Fibroblast of peridontal ligament (primary cell): ENCODE measurements at regions not wholly inside any gene's neighbourhood (a gene's known extent, or its start where the extent isn't known, plus 50 kb on each side); places are given as distances from the start of the nearest gene placed in this dataset.

Source experiments
- DNase-seq: peaks from one replicate; pipeline ENCODE4 v3.0.0-alpha.2; 2010; ENCODE audit errors: extremely low read depth

GRCh38 chr4:30939069-30939468, 218.9 kb downstream of the PCDH7 start:
- DNase-seq = no peak

GRCh38 chr4:30939684-30940083, 219.5 kb downstream of the PCDH7 start:
- no peak for DNase-seq

- no peak for DNase-seq
Observed at GRCh38 chr4:30941641-30942040, 221.5 kb downstream of the PCDH7 start.

GRCh38 chr4:30943356-30943755, 223.2 kb downstream of the PCDH7 start:
- no peak for DNase-seq

- no peak for DNase-seq
Observed at GRCh38 chr4:30945586-30945985, 225.4 kb downstream of the PCDH7 start.

GRCh38 chr4:30946288-30946687, 226.1 kb downstream of the PCDH7 start:
- DNase-seq = no peak

GRCh38 chr4:30948653-30949052, 228.5 kb downstream of the PCDH7 start:
- DNase-seq = no peak

GRCh38 chr4:30950737-30951136, 230.6 kb downstream of the PCDH7 start:
- no peak for DNase-seq

- DNase-seq = no peak
Observed at GRCh38 chr4:30952526-30953219, 232.5 kb downstream of the PCDH7 start.

GRCh38 chr4:30953799-30954198, 233.6 kb downstream of the PCDH7 start:
- no peak for DNase-seq

GRCh38 chr4:30956916-30957315, 236.7 kb downstream of the PCDH7 start:
- no peak for DNase-seq

GRCh38 chr4:30957706-30958105, 237.5 kb downstream of the PCDH7 start:
- no peak for DNase-seq

- DNase-seq = no peak
Observed at GRCh38 chr4:30959781-30960485, 239.8 kb downstream of the PCDH7 start.

- no peak for DNase-seq
Observed at GRCh38 chr4:30962939-30963338, 242.8 kb downstream of the PCDH7 start.

GRCh38 chr4:30968926-30969325, 248.8 kb downstream of the PCDH7 start:
- DNase-seq = no peak

- no peak for DNase-seq
Observed at GRCh38 chr4:30972542-30972941, 252.4 kb downstream of the PCDH7 start.

GRCh38 chr4:30973993-30974392, 253.8 kb downstream of the PCDH7 start:
- no peak for DNase-seq

GRCh38 chr4:30979402-30979801, 259.2 kb downstream of the PCDH7 start:
- no peak for DNase-seq

- no peak for DNase-seq
Observed at GRCh38 chr4:30989508-30989907, 269.3 kb downstream of the PCDH7 start.

GRCh38 chr4:30996841-30997240, 276.7 kb downstream of the PCDH7 start:
- no peak for DNase-seq

GRCh38 chr4:31005037-31005436, 284.9 kb downstream of the PCDH7 start:
- DNase-seq = no peak

GRCh38 chr4:31007858-31008257, 287.7 kb downstream of the PCDH7 start:
- DNase-seq = no peak

- no peak for DNase-seq
Observed at GRCh38 chr4:31009926-31010325, 289.8 kb downstream of the PCDH7 start.

GRCh38 chr4:31015123-31015522, 295.0 kb downstream of the PCDH7 start:
- DNase-seq = no peak
